HG02870 (cell line): ENCODE measurements at regions not wholly inside any gene's neighbourhood (a gene's known extent, or its start where the extent isn't known, plus 50 kb on each side); places are given as distances from the start of the nearest gene placed in this dataset.

ENCODE experiments used
- ATAC-seq: cut with Tn5 transposase; IDR thresholded peaks from one replicate; pipeline ENCODE4 v1.9.1; 2021; ENCODE audit warnings: mild to moderate bottlenecking, moderate library complexity; ENCODE audit not compliant: unreplicated experiment

DNA sequence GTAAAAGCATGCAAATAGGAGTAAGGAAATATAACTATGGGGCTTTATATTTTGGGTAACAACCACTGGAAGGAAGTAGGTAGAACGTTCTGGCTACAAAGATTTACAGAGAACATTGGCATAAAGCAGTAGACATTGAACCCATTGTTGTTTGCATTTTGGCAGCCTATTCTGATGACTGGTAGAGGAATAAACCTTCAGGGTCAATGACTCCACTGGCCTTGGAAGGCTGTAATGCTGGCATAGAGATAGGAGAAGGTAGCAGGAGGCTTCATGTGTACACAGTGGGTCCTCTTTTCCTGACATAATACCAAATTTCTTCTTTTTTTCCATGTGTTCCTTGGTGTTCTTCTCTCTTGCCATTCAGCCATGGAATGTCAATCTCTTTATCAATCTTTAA, 462.8 kb upstream of the ZNF462 start:
- ATAC-seq, result no peak

DNA sequence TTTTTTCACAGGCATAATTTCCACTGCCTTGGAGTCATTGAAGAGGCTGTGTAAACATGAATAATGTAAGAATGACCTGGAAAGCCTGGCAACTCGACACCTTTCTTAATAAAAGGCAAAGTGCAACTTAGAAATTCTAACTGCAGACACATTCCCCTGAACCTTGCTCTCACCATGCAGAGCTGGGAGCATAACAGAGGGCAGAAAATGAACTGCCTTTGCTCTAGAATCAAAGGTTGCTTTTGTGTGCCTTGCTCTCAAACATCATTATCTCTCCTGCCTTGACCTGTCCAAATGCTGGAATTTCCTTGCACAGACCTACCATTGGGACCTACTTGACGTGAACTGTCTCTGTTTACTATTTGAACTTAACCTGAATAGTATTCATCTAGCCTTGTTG, 462.0 kb upstream of the ZNF462 start:
- no peak for ATAC-seq

GRCh38 chr9:106403081-106403480, 459.9 kb upstream of the ZNF462 start:
- ATAC-seq, result no peak

- ATAC-seq, result no peak
Measured at GRCh38 chr9:106404137-106404536, 458.8 kb upstream of the ZNF462 start.

- ATAC-seq, result no peak
Measured at GRCh38 chr9:106405871-106406435, 457.0 kb upstream of the ZNF462 start.

GRCh38 chr9:106414042-106414441, 448.9 kb upstream of the ZNF462 start:
- ATAC-seq, result no peak

DNA sequence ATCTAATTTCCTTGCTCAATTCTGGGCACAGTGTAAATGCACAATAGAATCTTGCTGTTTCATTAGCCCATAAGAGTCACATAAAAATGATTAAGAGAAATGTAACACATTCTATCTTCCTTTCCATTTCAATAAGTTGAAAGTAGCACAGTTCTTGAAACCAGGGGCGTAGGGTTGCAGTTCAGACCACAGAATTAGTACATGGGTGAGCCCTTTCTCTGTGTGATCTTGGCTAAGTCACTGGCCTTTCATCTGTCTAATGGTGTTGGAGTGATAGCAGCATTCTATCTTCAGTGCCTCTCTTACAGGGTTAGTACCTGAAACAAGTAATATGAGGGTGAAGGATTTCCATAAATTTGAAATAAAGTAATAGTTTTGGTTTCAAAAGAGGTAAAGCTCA, 445.3 kb upstream of the ZNF462 start:
- ATAC-seq, result peak; percentile 28

DNA sequence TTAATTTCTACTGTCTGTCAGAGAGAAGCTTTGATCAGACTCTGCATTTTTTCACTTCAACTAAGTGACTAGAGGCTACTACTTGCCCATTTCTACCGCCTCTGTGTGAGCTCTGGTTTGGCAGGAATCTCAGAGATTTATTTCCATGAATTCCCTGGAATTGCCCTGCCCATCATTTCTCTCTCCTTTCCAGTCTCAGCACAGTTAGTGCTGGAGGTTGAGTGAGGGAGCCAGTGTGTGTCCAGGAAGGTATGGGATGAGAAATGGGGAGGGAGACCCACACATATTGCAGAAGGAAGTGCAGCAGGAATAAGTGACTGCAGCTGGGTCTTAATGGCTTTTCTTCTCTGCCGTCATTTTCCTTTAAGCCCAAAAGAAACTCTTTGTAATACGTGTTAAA, 443.1 kb upstream of the ZNF462 start:
- no peak for ATAC-seq

DNA sequence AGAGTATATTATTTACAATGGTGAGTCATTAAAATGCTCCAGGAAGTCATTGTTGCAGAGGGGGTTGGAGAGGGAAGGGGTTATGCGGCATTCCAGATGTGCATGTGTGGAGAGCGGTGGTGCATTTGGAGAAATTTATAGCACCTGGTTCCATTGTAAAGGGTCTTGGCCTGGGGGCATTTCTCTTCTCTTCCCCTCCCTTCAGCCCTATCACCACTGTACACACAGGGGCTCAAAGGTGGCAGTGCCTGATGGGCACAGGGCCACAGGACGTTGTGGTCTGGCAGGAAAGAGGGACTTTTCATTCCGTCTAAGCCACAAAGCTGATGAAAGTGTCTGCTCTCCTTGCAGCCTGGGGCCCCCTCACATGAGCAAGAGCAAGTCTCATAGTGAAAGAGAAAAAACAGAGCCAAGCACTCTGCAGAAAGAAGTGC, 442.4 kb upstream of the ZNF462 start:
- peak; percentile 67 for ATAC-seq

GRCh38 chr9:106421772-106422171, 441.2 kb upstream of the ZNF462 start:
- ATAC-seq, result peak; percentile 43

GRCh38 chr9:106423575-106423974, 439.4 kb upstream of the ZNF462 start:
- ATAC-seq, result no peak

GRCh38 chr9:106432631-106433030, 430.3 kb upstream of the ZNF462 start:
- ATAC-seq, result no peak

DNA sequence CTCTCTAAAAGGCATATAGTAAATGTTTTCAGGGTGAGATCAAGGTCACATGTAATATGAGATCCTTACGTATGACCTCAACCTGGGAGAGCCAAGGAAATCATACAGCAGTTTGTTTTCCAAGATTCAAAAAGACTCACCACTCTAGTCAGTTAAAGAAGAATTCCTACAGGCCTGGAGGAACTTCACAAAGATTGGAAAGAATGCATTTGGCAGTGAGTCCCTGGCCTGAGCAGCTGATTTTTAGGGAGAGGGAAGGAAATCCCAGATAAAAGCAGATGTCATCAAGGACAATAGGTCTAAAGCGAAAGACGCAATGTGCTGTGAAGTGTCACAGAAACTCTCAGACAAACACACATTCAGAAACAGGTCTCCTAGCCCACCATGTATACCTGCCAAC, 424.0 kb upstream of the ZNF462 start:
- ATAC-seq, result no peak

- no peak for ATAC-seq
Measured at GRCh38 chr9:106441283-106441682, 421.7 kb upstream of the ZNF462 start.

- no peak for ATAC-seq
Measured at GRCh38 chr9:106443520-106443919, 419.4 kb upstream of the ZNF462 start.

DNA sequence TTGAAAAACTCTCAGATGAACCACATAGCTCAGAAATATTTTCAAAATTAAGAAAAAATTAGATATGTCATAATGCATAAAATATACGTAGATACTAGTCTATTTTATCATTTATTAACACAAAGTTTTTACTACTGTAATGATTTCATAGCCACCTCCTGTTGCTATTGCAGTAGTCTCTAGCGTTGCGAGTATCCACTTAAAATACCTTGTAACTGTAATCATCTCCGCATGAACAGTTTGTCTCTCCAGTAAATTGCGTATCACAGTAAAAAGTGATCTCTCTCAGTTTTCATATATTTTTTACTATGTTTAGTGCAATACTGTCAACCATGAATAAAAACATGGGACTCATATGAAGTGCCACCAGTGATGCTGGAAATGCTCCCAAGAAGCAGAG, 417.9 kb upstream of the ZNF462 start:
- ATAC-seq, result no peak

DNA sequence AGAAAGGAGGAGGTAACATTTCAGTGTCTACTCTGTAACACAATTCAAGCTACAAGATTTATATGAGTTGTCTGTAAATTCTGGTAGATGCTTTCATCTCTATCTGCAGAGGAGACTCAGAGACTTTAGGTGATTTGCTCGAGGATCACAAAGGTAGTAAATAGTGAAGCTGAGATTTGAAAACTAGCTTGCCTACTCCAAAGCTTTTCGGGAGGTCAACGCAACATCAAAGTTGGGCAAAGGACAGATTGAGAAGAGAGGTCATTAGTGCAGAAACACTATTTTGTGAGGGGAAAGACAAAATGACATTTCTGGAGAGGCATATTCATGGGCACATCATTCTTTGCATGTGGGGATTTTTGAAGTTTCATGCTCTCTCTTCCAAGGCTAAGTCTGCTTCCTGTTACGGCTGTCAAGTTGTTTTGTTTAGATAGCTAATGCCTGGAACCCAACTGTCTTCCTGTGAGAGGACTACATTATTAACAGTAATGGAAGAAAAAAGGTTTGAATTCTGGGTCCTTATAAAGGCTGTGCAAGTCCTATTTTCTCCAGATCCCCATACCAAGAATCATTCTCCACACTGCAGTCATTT, 413.5 kb upstream of the ZNF462 start:
- ATAC-seq, result no peak

DNA sequence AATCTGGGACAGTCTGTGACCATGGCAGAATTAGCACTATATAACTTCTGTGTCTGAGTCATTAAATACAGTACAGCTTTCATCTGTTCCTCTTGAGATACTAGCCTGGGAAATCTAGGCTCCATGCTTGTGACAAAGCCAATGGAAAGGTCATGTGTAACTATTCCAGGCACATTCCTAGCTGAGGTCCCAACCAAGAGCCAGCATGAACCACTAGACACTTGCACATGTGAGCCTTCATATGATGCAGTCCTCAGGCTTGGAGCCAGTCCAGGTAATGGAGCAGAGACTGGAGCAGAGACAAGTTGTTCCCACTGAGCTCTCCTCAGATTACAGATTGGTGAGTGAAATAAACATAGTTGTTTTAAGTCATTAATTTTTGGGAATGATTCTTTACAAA, 412.4 kb upstream of the ZNF462 start:
- no peak for ATAC-seq

DNA sequence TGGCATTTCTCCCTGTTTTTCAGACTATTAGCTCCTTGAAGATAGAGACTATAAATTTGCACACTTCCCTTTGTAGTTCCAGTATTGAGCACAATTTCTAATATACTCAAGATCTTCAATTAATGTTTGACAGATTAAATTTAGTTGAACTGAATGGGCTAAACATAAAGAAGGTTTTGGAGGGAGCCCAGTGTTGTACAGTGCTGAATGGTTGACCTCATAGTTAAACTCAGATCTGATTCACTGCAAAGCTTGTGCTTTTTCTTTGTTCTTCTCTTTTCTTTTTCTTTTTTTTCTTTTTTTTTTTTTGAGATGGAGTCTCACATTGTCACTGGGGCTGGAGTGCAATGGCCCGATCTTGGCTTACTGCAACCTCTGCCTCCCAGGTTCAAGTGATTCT, 411.7 kb upstream of the ZNF462 start:
- ATAC-seq, result no peak

- no peak for ATAC-seq
Measured at GRCh38 chr9:106456581-106456980, 406.4 kb upstream of the ZNF462 start.

DNA sequence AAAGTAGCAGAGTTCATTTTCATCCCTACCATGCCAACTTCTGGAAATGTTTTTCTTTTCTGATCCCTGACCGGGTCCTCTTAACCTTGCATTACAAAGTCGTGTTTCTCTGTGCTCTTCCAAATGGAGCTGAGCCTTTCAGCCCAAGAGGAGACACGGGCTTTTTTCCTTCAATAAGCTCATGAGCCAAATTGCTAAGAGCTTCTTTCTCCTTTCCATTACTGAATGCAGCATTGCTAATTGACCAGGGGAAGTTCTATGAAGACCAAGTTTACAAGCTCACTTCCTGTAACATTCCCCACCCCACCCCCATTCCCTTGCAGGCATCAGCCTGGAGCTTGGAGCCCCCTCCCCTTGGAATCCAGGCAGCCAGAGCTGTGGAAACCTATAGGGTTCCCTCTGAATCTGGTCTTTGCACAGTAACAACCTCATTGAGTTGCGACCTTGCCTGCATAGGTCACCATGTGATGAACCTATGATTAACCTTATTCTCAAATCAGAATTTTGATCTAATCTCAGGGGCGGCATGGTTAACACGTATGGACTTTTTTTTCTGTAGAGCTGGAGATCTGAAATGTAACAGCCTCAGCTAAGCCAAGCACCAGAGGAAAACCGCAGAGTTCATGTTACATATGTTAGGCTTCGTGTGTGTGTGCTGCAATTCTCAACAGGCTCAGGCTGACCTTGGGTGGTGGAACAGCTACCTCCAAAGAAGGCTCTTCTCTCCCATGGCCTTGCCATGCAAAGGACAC, 395.7 kb upstream of the ZNF462 start:
- no peak for ATAC-seq

DNA sequence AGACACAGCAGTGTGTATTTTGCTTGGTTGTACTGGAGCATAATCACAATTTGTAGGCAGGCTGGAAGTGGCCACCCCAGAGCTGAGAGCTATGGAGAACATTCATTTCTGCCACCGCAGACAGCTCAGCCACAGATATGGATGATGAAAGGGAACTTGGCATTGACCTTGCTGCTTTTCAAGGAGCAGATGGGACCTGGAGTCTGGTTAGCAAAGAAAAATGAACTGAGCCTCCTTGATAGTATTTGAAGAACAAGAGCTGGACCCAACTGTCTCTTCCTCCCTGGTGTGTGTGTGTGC, 395.2 kb upstream of the ZNF462 start:
- no peak for ATAC-seq

- ATAC-seq, result peak; percentile 68
Measured at GRCh38 chr9:106468431-106468830, 394.5 kb upstream of the ZNF462 start.
